GM23248 (cell line): ENCODE measurements at regions not wholly inside any gene's neighbourhood (a gene's known extent, or its start where the extent isn't known, plus 50 kb on each side); places are given as distances from the start of the nearest gene placed in this dataset.
"Not testable (repeated sequence)": the region's sequence is repeated elsewhere in the genome, so short reads cannot be mapped to it uniquely, and the experiment has no call there.

Experiments used
- DNase-seq: peaks from one replicate; pipeline ENCODE4 v3.0.0-alpha.2; 2015
- H2AFZ ChIP-seq: fragments of 200-600 bp; sonication (generic); 2 replicates; pipeline ENCODE4 v1.6.1; 2016; ENCODE audit warnings: antibody characterized with exemption
- H3F3A ChIP-seq: fragments of 200-600 bp; sonication (generic); 2 replicates; pipeline ENCODE4 v1.6.1; 2016; ENCODE audit warnings: mild to moderate bottlenecking, antibody characterized with exemption, mixed run types; ENCODE audit not compliant: insufficient read depth
- H3K27ac ChIP-seq: fragments of 200-600 bp; sonication (generic); 2 replicates; pipeline ENCODE4 v1.5.1; 2016; ENCODE audit warnings: mild to moderate bottlenecking
- H3K27me3 ChIP-seq: fragments of 200-600 bp; sonication (generic); replicated peaks from 2 replicates; pipeline ENCODE4 v1.6.1; 2016; ENCODE audit warnings: mild to moderate bottlenecking; ENCODE audit not compliant: insufficient read depth
- H3K36me3 ChIP-seq: fragments of 200-600 bp; sonication (generic); 2 replicates; pipeline ENCODE4 v1.6.1; 2016; ENCODE audit warnings: low read depth, mild to moderate bottlenecking
- H3K4me1 ChIP-seq: fragments of 200-600 bp; sonication (generic); 2 replicates; pipeline ENCODE4 v1.6.1; 2016; ENCODE audit warnings: mild to moderate bottlenecking; ENCODE audit not compliant: insufficient read depth
- H3K4me2 ChIP-seq: fragments of 200-600 bp; sonication (generic); one replicate; pipeline ENCODE4 v1.6.1; 2016; ENCODE audit warnings: mild to moderate bottlenecking; ENCODE audit not compliant: unreplicated experiment
- H3K4me3 ChIP-seq: fragments of 200-600 bp; sonication (generic); 2 replicates; pipeline ENCODE4 v1.5.1; 2016; ENCODE audit warnings: mild to moderate bottlenecking
- H3K79me2 ChIP-seq: fragments of 200-600 bp; sonication (generic); 2 replicates; pipeline ENCODE4 v1.6.1; 2016; ENCODE audit warnings: mild to moderate bottlenecking; ENCODE audit not compliant: insufficient read depth
- H3K9ac ChIP-seq: fragments of 200-600 bp; sonication (generic); 2 replicates; pipeline ENCODE4 v1.6.1; 2016; ENCODE audit warnings: mild to moderate bottlenecking
- H3K9me2 ChIP-seq: fragments of 200-600 bp; sonication (generic); 2 replicates; pipeline ENCODE4 v1.6.1; 2016; ENCODE audit warnings: mixed run types, mild to moderate bottlenecking, moderate library complexity; ENCODE audit not compliant: insufficient read depth
- H3K9me3 ChIP-seq: fragments of 200-600 bp; sonication (generic); one replicate; pipeline ENCODE4 v1.6.1; 2017; ENCODE audit warnings: low read depth
- H4K20me1 ChIP-seq: fragments of 200-600 bp; sonication (generic); 2 replicates; pipeline ENCODE4 v1.6.0; 2016; ENCODE audit not compliant: insufficient read depth
- EZH2 ChIP-seq: fragments of 200-600 bp; sonication (generic); IDR thresholded peaks from 2 replicates; pipeline ENCODE4 v1.6.1; 2018; ENCODE audit warnings: antibody characterized with exemption, mild to moderate bottlenecking; ENCODE audit not compliant: insufficient read depth, poor library complexity, severe bottlenecking
- EZH2phosphoT487 ChIP-seq: fragments of 200-600 bp; sonication (generic); IDR thresholded peaks from 2 replicates; pipeline ENCODE4 v1.6.1; 2018; ENCODE audit warnings: antibody characterized with exemption, moderate library complexity, mild to moderate bottlenecking, low read depth; ENCODE audit not compliant: insufficient read depth
- WGBS, 2 experiments: methylation state at CpG; one replicate each; pipeline ENCODE4 v1.1.6; 2015 to 2017; ENCODE audit warnings: low lambda C conversion rate in 2 of 2, low coverage in 1 of 2; ENCODE audit errors: missing lambda C conversion rate in 2 of 2; 5-methylcytosine and 5-hydroxymethylcytosine counted together
- in situ Hi-C: fragments of 300-500 bp; cut with MboI; formaldehyde crosslinking; loops from 2 replicates; pipeline ENCODE4 v1.15.0; 2020

DNA sequence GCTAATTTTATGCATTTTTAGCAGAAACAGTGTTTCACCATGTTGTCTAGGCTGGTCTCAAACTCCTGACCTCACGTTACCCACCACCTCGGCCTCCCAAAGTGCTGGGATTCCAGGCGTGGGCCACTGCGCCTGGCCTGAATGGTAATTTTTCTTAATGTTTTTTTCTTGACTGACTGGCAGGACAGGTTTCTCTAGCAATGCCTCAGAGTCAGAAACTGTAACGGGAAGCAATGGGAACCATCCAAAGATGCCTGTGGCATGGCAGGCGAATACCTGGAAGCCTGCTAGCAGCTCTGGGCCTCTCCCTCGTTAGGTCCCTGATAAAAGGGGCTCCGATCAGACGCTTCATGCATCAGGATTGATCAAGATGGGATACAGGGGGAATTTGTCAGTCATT lies 639.2 kb downstream of the NR2F1-AS1 start:
- TF ChIP-seq EZH2phosphoT487 (no peak), EZH2 (no peak)
- Histone ChIP-seq H3K4me2 (no peak overlapping the region), H3K36me3 (no peaks in the 10 kb centered on the region), H3K9me2 (no peaks in the 10 kb centered on the region), H3K79me2 (no peaks in the 10 kb centered on the region), H3K4me3 (no peak overlapping the region), H2AFZ (no peak overlapping the region), H3K9me3 (no peaks in the 10 kb centered on the region), H3K27ac (no peak overlapping the region), H3F3A (peaks cover 18% of the 10 kb centered on the region; the same call in 1 of the 2 replicates), H3K9ac (no peak overlapping the region), H3K27me3 (no peaks in the 10 kb centered on the region), H4K20me1 (no peaks in the 10 kb centered on the region), H3K4me1 (peaks cover 11% of the 10 kb centered on the region)
- DNase-seq = no peak
- in situ Hi-C loops = no loop called here
- WGBS, 2 experiments = 86 to 89% methylated on average over 9 of the region's 9 CpGs

DNA sequence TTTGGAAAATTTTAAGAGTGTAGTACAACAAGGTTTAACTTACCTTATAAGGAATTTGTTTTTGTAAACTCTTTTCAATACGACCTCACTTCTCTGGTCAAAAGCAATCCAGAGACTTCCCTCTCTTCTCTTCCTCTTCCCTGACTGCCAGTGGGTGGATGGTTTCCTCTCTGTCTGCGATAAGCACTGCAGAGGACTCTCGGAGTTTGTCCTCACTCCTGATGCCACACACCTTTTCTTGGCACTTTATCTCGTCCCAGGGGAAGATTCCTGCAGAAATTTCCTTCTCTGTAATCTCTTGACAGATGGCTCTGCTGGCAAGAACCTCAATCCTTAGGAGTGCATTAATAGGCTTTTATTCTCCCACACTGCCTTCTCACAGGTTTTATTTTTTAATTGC lies 641.6 kb downstream of the NR2F1-AS1 start:
- H3K9ac ChIP-seq = no peak overlapping the region
- TF ChIP-seq EZH2 (no peak), EZH2phosphoT487 (no peak)
- no peaks in the 10 kb centered on the region for H3K27me3 ChIP-seq
- H3K4me1 ChIP-seq = no peaks in the 10 kb centered on the region
- H3K27ac ChIP-seq = no peak overlapping the region
- in situ Hi-C loops = no loop called here
- H3K4me3 ChIP-seq = no peak overlapping the region
- no peaks in the 10 kb centered on the region for H3K36me3 ChIP-seq
- H3K9me3 ChIP-seq = no peaks in the 10 kb centered on the region
- DNase-seq = no peak
- no peaks in the 10 kb centered on the region for H3K79me2 ChIP-seq
- no peaks in the 10 kb centered on the region for H3K9me2 ChIP-seq
- peak overlapping the region; percentile 37; the same call in 1 of the 2 replicates for H2AFZ ChIP-seq
- H3K4me2 ChIP-seq = no peak overlapping the region
- 60 to 64% methylated on average over 4 of the region's 4 CpGs for WGBS, 2 experiments
- 0 out of 2 replicates have a peak, but pooled peaks cover under 1% of the 10 kb centered on the region for H3F3A ChIP-seq
- H4K20me1 ChIP-seq = no peaks in the 10 kb centered on the region

DNA sequence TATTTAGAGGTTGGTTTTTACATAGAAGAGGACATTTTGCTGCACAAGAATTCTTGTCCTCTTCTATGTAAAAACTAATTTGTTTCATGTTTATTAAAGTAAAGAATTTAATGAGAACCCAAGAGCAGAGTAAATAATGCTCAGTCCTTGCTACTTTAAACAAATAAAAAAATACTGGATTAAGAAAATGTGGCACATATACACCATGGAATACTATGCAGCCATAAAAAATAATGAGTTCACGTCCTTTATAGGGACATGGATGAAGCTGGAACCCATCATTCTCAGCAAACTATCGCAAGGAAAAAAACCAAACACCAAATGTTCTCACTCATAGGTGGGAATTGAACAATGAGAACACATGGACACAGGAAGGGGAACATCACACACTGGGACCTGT lies 643.6 kb downstream of the NR2F1-AS1 start:
- H3K79me2 ChIP-seq, H3K27ac ChIP-seq: not testable (repeated sequence)
- 46 to 54% methylated on average over 2 of the region's 2 CpGs for WGBS, 2 experiments

DNA sequence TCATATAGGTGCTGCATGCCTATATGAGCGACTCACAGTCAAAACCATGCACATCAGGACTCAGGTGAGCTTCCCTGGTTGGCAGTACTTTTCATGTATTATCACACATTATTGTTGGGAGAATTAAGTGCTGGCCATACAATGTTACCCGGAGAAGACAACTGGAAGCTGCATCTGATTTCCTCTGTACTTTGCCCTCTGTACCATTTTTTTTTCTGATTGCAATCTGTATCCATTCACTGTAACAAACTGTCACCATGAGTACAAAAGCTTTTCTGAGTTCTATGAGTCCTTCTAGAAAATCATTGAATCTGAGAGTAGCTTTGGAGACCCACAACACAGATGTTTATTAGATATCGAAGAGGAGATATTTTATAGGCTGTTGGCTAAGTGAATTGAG lies 651.0 kb downstream of the NR2F1-AS1 start:
- H3K9me2 ChIP-seq = no peaks in the 10 kb centered on the region
- H3K4me2 ChIP-seq = no peak overlapping the region
- no peak for TF ChIP-seq EZH2phosphoT487
- no peak for TF ChIP-seq EZH2
- H3K4me1 ChIP-seq = no peaks in the 10 kb centered on the region
- WGBS, 2 experiments = 40 to 45% methylated on average over 3 of the region's 3 CpGs
- H3F3A ChIP-seq = no peaks in the 10 kb centered on the region
- no peak for DNase-seq
- no peak overlapping the region for H3K4me3 ChIP-seq
- no peak overlapping the region for H3K9ac ChIP-seq
- H3K27ac ChIP-seq = no peak overlapping the region
- H3K79me2 ChIP-seq = no peaks in the 10 kb centered on the region
- in situ Hi-C loops = no loop called here
- H3K9me3 ChIP-seq = no peaks in the 10 kb centered on the region
- no peak overlapping the region for H2AFZ ChIP-seq
- no peaks in the 10 kb centered on the region for H4K20me1 ChIP-seq
- no peaks in the 10 kb centered on the region for H3K36me3 ChIP-seq
- no peaks in the 10 kb centered on the region for H3K27me3 ChIP-seq

More for the DNA sequence above, 643.6 kb downstream of the NR2F1-AS1 start:
- H3K9me2 ChIP-seq, H3K4me3 ChIP-seq, H3F3A ChIP-seq, H3K4me2 ChIP-seq, H2AFZ ChIP-seq, DNase-seq, H3K4me1 ChIP-seq, in situ Hi-C loops, H4K20me1 ChIP-seq, H3K27me3 ChIP-seq, H3K36me3 ChIP-seq, H3K9me3 ChIP-seq, H3K9ac ChIP-seq: not testable (repeated sequence)

DNA sequence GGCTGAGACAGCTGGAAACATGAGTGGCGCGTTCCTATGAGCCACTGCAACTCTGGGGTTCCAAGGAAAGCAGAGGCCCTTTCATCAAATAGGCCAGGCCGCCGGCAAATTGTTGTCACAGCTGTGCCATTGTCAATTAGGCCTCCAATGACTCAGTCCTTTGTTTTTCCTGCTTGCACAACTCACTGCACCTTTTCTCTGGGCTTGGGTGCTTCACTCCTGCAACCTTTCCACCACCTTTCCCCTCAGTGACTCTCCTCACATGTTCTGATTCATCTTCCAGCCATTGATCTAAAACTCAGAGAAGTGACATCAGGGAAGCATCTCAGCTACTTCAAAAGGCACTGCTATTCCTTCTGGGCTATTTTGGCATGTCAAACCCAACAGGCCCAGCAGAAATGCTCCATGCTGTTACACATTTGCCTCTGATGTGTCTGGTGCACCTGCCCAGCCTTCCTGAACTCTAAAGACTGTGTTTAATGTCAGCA lies 653.7 kb downstream of the NR2F1-AS1 start:
- in situ Hi-C loops = no loop called here
- no peak for TF ChIP-seq EZH2phosphoT487
- no peak for TF ChIP-seq EZH2

More for the DNA sequence above, 653.7 kb downstream of the NR2F1-AS1 start:
- DNase-seq = no peak
- Histone ChIP-seq H3K27ac (no peak overlapping the region), H3K36me3 (no peaks in the 10 kb centered on the region), H3K9me3 (no peaks in the 10 kb centered on the region), H3K27me3 (no peaks in the 10 kb centered on the region), H3K4me2 (no peak overlapping the region), H3K79me2 (no peaks in the 10 kb centered on the region), H3F3A (no peaks in the 10 kb centered on the region), H3K9ac (no peak overlapping the region), H3K4me1 (no peaks in the 10 kb centered on the region), H3K4me3 (no peak overlapping the region), H2AFZ (no peak overlapping the region), H4K20me1 (no peaks in the 10 kb centered on the region), H3K9me2 (no peaks in the 10 kb centered on the region)
- WGBS, 2 experiments = 74 to 88% methylated on average over 4 of the region's 4 CpGs
